GM23338 (cell line): ENCODE measurements at regions not wholly inside any gene's neighbourhood (a gene's known extent, or its start where the extent isn't known, plus 50 kb on each side); places are given as distances from the start of the nearest gene placed in this dataset.

Experiments
- ATAC-seq: fragments of 200-7000 bp; cut with Tn5 transposase; 3 replicates; pipeline ENCODE4 v1.9.1; 2020
- DNase-seq: peaks from one replicate; pipeline ENCODE4 v3.0.0-alpha.2; 2015; ENCODE audit warnings: low spot score
- H2AFZ ChIP-seq: fragments of 200-600 bp; sonication (generic); 2 replicates; pipeline ENCODE4 v1.8.0; 2016; ENCODE audit warnings: antibody characterized with exemption, mild to moderate bottlenecking, moderate library complexity
- H3F3A ChIP-seq: fragments of 200-600 bp; sonication (generic); replicated peaks from 2 replicates; pipeline ENCODE4 v1.8.0; 2017; ENCODE audit warnings: antibody characterized with exemption, mixed run types, low read depth
- H3K27ac ChIP-seq: fragments of 200-600 bp; sonication (generic); 2 replicates; pipeline ENCODE4 v1.6.1; 2016; ENCODE audit warnings: low read depth
- H3K27me3 ChIP-seq: fragments of 200-600 bp; sonication (generic); 2 replicates; pipeline ENCODE4 v1.8.0; 2016; ENCODE audit warnings: mild to moderate bottlenecking, mixed run types, moderate library complexity; ENCODE audit not compliant: insufficient read depth
- H3K36me3 ChIP-seq: fragments of 200-600 bp; sonication (generic); 2 replicates; pipeline ENCODE4 v1.8.0; 2016; ENCODE audit warnings: mild to moderate bottlenecking; ENCODE audit not compliant: insufficient read depth
- H3K4me1 ChIP-seq: fragments of 200-600 bp; sonication (generic); 2 replicates; pipeline ENCODE4 v1.8.0; 2016; ENCODE audit warnings: mild to moderate bottlenecking, moderate library complexity; ENCODE audit not compliant: insufficient read depth
- H3K4me2 ChIP-seq: fragments of 200-600 bp; sonication (generic); 2 replicates; pipeline ENCODE4 v1.7.1; 2017; ENCODE audit warnings: mixed run types
- H3K4me3 ChIP-seq: fragments of 200-600 bp; sonication (generic); 2 replicates; pipeline ENCODE4 v1.6.1; 2016; ENCODE audit warnings: mixed run types
- H3K79me2 ChIP-seq: fragments of 200-600 bp; sonication (generic); replicated peaks from 2 replicates; pipeline ENCODE4 v1.8.0; 2017; ENCODE audit warnings: mild to moderate bottlenecking; ENCODE audit not compliant: insufficient read depth
- H3K9me2 ChIP-seq: fragments of 200-600 bp; sonication (generic); 2 replicates; pipeline ENCODE4 v1.8.0; 2017; ENCODE audit not compliant: insufficient read depth
- H4K20me1 ChIP-seq: fragments of 200-600 bp; sonication (generic); replicated peaks from 2 replicates; pipeline ENCODE4 v1.8.0; 2017; ENCODE audit warnings: mild to moderate bottlenecking; ENCODE audit not compliant: insufficient read depth
- H3K27ac Mint-ChIP-seq: 2 replicates; pipeline ENCODE4 v1.8.0; 2020; ENCODE audit warnings: inconsistent platforms, mild to moderate bottlenecking, moderate library complexity, mixed read lengths
- H3K27me3 Mint-ChIP-seq: 3 replicates; pipeline ENCODE4 v1.8.0; 2022; ENCODE audit warnings: low read depth, mild to moderate bottlenecking, moderate library complexity, mixed read lengths, inconsistent platforms; ENCODE audit not compliant: insufficient read depth, poor library complexity
- H3K36me3 Mint-ChIP-seq: 3 replicates; pipeline ENCODE4 v1.8.0; 2021; ENCODE audit warnings: low read depth, mild to moderate bottlenecking, inconsistent platforms, moderate library complexity, mixed read lengths
- H3K4me1 Mint-ChIP-seq: 3 replicates; pipeline ENCODE4 v1.8.0; 2020; ENCODE audit warnings: mild to moderate bottlenecking, inconsistent platforms, mixed read lengths
- H3K4me3 Mint-ChIP-seq: 3 replicates; pipeline ENCODE4 v1.8.0; 2021; ENCODE audit warnings: moderate library complexity, mild to moderate bottlenecking, inconsistent platforms, mixed read lengths
- H3K9me3 Mint-ChIP-seq: 3 replicates; pipeline ENCODE4 v1.8.0; 2020; ENCODE audit warnings: moderate library complexity, mild to moderate bottlenecking, inconsistent platforms, mixed read lengths
- EZH2 ChIP-seq: fragments of 200-600 bp; sonication (generic); IDR thresholded peaks from one replicate; pipeline ENCODE4 v1.8.0; 2017; ENCODE audit warnings: antibody characterized with exemption, mild to moderate bottlenecking, low read depth; ENCODE audit not compliant: unreplicated experiment
- EZH2phosphoT487 ChIP-seq: fragments of 200-600 bp; sonication (generic); IDR thresholded peaks from one replicate; pipeline ENCODE4 v1.8.1; 2018; ENCODE audit warnings: antibody characterized with exemption; ENCODE audit not compliant: unreplicated experiment
- NANOG ChIP-seq: IDR thresholded peaks from 2 replicates; pipeline ENCODE4 v1.6.1; 2016; ENCODE audit warnings: antibody characterized with exemption, borderline replicate concordance
- POLR2AphosphoS5 ChIP-seq: IDR thresholded peaks from 2 replicates; pipeline ENCODE4 v1.6.1; 2016; ENCODE audit warnings: antibody characterized with exemption, low read depth
- STAT1 ChIP-seq: IDR thresholded peaks from one replicate; pipeline ENCODE4 v1.6.1; 2016; ENCODE audit warnings: antibody characterized with exemption; ENCODE audit not compliant: unreplicated experiment
- ZNF114 ChIP-seq: fragments of 250-450 bp; sonication (Bioruptor Pico); IDR thresholded peaks from 2 replicates; pipeline ENCODE4 v1.5.0; 2020; ENCODE audit warnings: mild to moderate bottlenecking, moderate library complexity
- TF ChIP-seq, protein P1 (sequence below): IDR thresholded peaks from one replicate; pipeline ENCODE4 v1.6.1; 2018; ENCODE audit warnings: antibody characterized with exemption; ENCODE audit not compliant: unreplicated experiment
- TF ChIP-seq, protein P2 (sequence below), 2 experiments: fragments of 200-600 bp in 1 of 2; sonication (generic) in 1 of 2; conservative IDR thresholded peaks; 2 replicates each; pipeline versions ENCODE4 v1.5.1 to v1.6.1; 2016 to 2017; ENCODE audit warnings: antibody characterized with exemption in 2 of 2, low read depth in 2 of 2, mild to moderate bottlenecking in 2 of 2, moderate library complexity in 1 of 2

DNA sequence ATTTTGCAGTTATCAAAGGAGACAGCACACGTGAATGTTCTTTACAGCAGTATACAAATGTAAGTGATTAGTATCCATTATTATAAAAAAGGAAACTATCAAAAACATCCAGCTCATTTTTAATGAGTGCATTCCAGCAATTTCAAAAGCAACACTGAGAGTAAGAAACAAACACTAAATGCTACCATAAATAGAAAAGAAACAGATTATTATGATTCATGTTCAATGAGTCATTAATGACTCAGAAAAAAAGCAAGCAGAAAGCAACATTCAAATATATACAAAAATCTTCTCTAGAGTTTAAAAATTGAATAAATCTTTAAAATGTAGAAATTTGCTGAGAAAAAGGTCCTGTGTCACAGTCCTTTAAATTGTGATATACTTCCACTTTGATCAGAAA is 346.5 kb upstream of the FMR1 start:
- Histone ChIP-seq H3F3A (no peaks in the 10 kb centered on the region), H3K27me3 (no peaks in the 10 kb centered on the region), H3K9me2 (no peaks in the 10 kb centered on the region), H2AFZ (no peak overlapping the region), H3K27ac (no peak overlapping the region), H3K4me2 (no peak overlapping the region), H3K4me1 (no peaks in the 10 kb centered on the region), H3K79me2 (no peaks in the 10 kb centered on the region), H3K36me3 (no peaks in the 10 kb centered on the region), H4K20me1 (no peaks in the 10 kb centered on the region), H3K4me3 (no peak overlapping the region)
- no peak overlapping the region for H3K4me3 Mint-ChIP-seq
- no peaks in the 10 kb centered on the region for H3K36me3 Mint-ChIP-seq
- H3K27me3 Mint-ChIP-seq: no peaks in the 10 kb centered on the region
- no peak for TF ChIP-seq ZNF114 (CRISPR knock-in tag)
- TF ChIP-seq STAT1: no peak
- TF ChIP-seq, protein P1, sequence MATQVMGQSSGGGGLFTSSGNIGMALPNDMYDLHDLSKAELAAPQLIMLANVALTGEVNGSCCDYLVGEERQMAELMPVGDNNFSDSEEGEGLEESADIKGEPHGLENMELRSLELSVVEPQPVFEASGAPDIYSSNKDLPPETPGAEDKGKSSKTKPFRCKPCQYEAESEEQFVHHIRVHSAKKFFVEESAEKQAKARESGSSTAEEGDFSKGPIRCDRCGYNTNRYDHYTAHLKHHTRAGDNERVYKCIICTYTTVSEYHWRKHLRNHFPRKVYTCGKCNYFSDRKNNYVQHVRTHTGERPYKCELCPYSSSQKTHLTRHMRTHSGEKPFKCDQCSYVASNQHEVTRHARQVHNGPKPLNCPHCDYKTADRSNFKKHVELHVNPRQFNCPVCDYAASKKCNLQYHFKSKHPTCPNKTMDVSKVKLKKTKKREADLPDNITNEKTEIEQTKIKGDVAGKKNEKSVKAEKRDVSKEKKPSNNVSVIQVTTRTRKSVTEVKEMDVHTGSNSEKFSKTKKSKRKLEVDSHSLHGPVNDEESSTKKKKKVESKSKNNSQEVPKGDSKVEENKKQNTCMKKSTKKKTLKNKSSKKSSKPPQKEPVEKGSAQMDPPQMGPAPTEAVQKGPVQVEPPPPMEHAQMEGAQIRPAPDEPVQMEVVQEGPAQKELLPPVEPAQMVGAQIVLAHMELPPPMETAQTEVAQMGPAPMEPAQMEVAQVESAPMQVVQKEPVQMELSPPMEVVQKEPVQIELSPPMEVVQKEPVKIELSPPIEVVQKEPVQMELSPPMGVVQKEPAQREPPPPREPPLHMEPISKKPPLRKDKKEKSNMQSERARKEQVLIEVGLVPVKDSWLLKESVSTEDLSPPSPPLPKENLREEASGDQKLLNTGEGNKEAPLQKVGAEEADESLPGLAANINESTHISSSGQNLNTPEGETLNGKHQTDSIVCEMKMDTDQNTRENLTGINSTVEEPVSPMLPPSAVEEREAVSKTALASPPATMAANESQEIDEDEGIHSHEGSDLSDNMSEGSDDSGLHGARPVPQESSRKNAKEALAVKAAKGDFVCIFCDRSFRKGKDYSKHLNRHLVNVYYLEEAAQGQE: no peak
- no peak for TF ChIP-seq EZH2phosphoT487
- TF ChIP-seq EZH2: no peak
- TF ChIP-seq NANOG: no peak
- no peak for TF ChIP-seq POLR2AphosphoS5
- no peaks in the 10 kb centered on the region for H3K4me1 Mint-ChIP-seq
- no peak overlapping the region for H3K27ac Mint-ChIP-seq
- DNase-seq (no peak), ATAC-seq (no peak)
- no peaks in the 10 kb centered on the region for H3K9me3 Mint-ChIP-seq

DNA sequence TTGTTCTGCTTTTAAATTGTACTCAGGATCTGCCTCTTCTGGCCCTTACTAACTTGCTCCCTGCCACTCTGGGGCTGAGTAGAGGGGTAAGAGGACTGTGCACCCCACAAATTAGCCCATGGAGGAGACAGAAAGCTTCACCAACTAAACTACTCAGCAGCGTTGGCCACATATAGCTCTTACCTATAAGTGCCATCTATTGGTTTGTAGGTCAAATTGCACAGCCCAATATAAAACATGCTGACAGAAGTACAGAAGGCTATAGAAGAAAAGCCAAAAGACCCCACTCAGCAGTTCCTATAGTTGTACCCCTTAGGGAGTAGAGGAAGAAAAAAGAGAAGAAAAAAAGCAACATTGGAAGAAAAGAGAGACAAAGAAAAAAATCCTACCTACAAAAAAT is 341.2 kb upstream of the FMR1 start:
- Mint-ChIP-seq H3K9me3 (no peaks in the 10 kb centered on the region), H3K36me3 (no peaks in the 10 kb centered on the region), H3K4me3 (no peak overlapping the region), H3K27me3 (no peaks in the 10 kb centered on the region), H3K27ac (no peak overlapping the region), H3K4me1 (no peaks in the 10 kb centered on the region)
- no peak for TF ChIP-seq EZH2
- no peak for TF ChIP-seq EZH2phosphoT487
- TF ChIP-seq, protein P2, sequence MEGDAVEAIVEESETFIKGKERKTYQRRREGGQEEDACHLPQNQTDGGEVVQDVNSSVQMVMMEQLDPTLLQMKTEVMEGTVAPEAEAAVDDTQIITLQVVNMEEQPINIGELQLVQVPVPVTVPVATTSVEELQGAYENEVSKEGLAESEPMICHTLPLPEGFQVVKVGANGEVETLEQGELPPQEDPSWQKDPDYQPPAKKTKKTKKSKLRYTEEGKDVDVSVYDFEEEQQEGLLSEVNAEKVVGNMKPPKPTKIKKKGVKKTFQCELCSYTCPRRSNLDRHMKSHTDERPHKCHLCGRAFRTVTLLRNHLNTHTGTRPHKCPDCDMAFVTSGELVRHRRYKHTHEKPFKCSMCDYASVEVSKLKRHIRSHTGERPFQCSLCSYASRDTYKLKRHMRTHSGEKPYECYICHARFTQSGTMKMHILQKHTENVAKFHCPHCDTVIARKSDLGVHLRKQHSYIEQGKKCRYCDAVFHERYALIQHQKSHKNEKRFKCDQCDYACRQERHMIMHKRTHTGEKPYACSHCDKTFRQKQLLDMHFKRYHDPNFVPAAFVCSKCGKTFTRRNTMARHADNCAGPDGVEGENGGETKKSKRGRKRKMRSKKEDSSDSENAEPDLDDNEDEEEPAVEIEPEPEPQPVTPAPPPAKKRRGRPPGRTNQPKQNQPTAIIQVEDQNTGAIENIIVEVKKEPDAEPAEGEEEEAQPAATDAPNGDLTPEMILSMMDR (conservative IDR thresholded peaks at IDR 0.05; ENCODE audit: low read depth in 2 of 2): peak; percentile 17 to 37; a peak in 3 of 4 replicates
- H3K36me3 ChIP-seq: no peaks in the 10 kb centered on the region
- no peak overlapping the region for H2AFZ ChIP-seq
- H3K4me3 ChIP-seq: no peak overlapping the region
- H3K4me1 ChIP-seq: no peaks in the 10 kb centered on the region
- no peak overlapping the region for H3K4me2 ChIP-seq
- no peak overlapping the region for H3K27ac ChIP-seq
- no peaks in the 10 kb centered on the region for H3F3A ChIP-seq
- H4K20me1 ChIP-seq: no peaks in the 10 kb centered on the region
- H3K79me2 ChIP-seq: no peaks in the 10 kb centered on the region
- H3K27me3 ChIP-seq: no peaks in the 10 kb centered on the region
- no peak for ATAC-seq
- no peaks in the 10 kb centered on the region for H3K9me2 ChIP-seq
- DNase-seq: peak; percentile 1
